ENCODE measurements at regions not wholly inside any gene's neighbourhood (a gene's known extent, or its start where the extent isn't known, plus 50 kb on each side); places are given as distances from the start of the nearest gene placed in this dataset.

- Histone ChIP-seq H3K27me3 (ENCODE audit: insufficient read depth, low read depth) (no peaks in the 10 kb centered on the region), H3K36me3 (ENCODE audit: insufficient read depth) (no peaks in the 10 kb centered on the region), H3K9ac (peak overlapping the region; percentile 28; the same call in 1 of the 2 replicates), H2AFZ (ENCODE audit: low read depth) (0 out of 2 replicates have a peak overlapping the region, but pooled peaks have one; percentile 38), H3K4me1 (ENCODE audit: low read depth, poor library complexity, severe bottlenecking) (peaks cover 60% of the 10 kb centered on the region), H3K4me3 (IDR thresholded peaks at IDR 0.05; ENCODE audit: insufficient read depth, low read depth, low read length) (no peak overlapping the region), H3K4me2 (peak overlapping the region; percentile 80), H3K27ac (peak overlapping the region; percentile 74), H3K79me2 (ENCODE audit: insufficient read depth, low read depth) (no peaks in the 10 kb centered on the region), H4K20me1 (ENCODE audit: insufficient read depth) (no peaks in the 10 kb centered on the region)
- no peak for TF ChIP-seq CTCF (conservative IDR thresholded peaks at IDR 0.05; ENCODE audit: low read depth, low read length)
Observed at GRCh38 chr21:14762327-14762726, 216.2 kb upstream of the SAMSN1 start.

- H3K79me2 ChIP-seq (ENCODE audit: insufficient read depth, low read depth), result no peaks in the 10 kb centered on the region
Observed at GRCh38 chr21:14759285-14759684, 213.2 kb upstream of the SAMSN1 start.

GRCh38 chr21:14758849-14759248, 212.7 kb upstream of the SAMSN1 start:
- Histone ChIP-seq H2AFZ (ENCODE audit: low read depth) (no peak overlapping the region), H3K4me1 (ENCODE audit: low read depth, poor library complexity, severe bottlenecking) (peaks cover 59% of the 10 kb centered on the region), H3K36me3 (ENCODE audit: insufficient read depth) (no peaks in the 10 kb centered on the region), H3K27me3 (ENCODE audit: insufficient read depth, low read depth) (no peaks in the 10 kb centered on the region), H3K9ac (no peak overlapping the region), H3K27ac (no peak overlapping the region), H3K79me2 (ENCODE audit: insufficient read depth, low read depth) (no peaks in the 10 kb centered on the region), H3K4me3 (IDR thresholded peaks at IDR 0.05; ENCODE audit: insufficient read depth, low read depth, low read length) (no peak overlapping the region), H4K20me1 (ENCODE audit: insufficient read depth) (no peaks in the 10 kb centered on the region), H3K4me2 (no peak overlapping the region)
- no peak for TF ChIP-seq CTCF (conservative IDR thresholded peaks at IDR 0.05; ENCODE audit: low read depth, low read length)

More at GRCh38 chr21:14759285-14759684, 213.2 kb upstream of the SAMSN1 start:
- peaks cover 59% of the 10 kb centered on the region for H3K4me1 ChIP-seq (ENCODE audit: low read depth, poor library complexity, severe bottlenecking)
- no peaks in the 10 kb centered on the region for H3K36me3 ChIP-seq (ENCODE audit: insufficient read depth)
- H3K9ac ChIP-seq, result no peak overlapping the region
- no peaks in the 10 kb centered on the region for H3K27me3 ChIP-seq (ENCODE audit: insufficient read depth, low read depth)
- H3K4me3 ChIP-seq (IDR thresholded peaks at IDR 0.05; ENCODE audit: insufficient read depth, low read depth, low read length), result no peak overlapping the region
- H4K20me1 ChIP-seq (ENCODE audit: insufficient read depth), result no peaks in the 10 kb centered on the region
- H2AFZ ChIP-seq (ENCODE audit: low read depth), result no peak overlapping the region
- no peak overlapping the region for H3K4me2 ChIP-seq
- TF ChIP-seq CTCF (conservative IDR thresholded peaks at IDR 0.05; ENCODE audit: low read depth, low read length), result no peak
- H3K27ac ChIP-seq, result no peak overlapping the region

- Histone ChIP-seq H3K4me1 (ENCODE audit: low read depth, poor library complexity, severe bottlenecking) (peaks cover 61% of the 10 kb centered on the region), H3K9ac (no peak overlapping the region), H2AFZ (ENCODE audit: low read depth) (no peak overlapping the region), H3K36me3 (ENCODE audit: insufficient read depth) (no peaks in the 10 kb centered on the region), H3K27ac (no peak overlapping the region), H3K4me2 (no peak overlapping the region), H3K27me3 (ENCODE audit: insufficient read depth, low read depth) (no peaks in the 10 kb centered on the region), H4K20me1 (ENCODE audit: insufficient read depth) (no peaks in the 10 kb centered on the region), H3K4me3 (IDR thresholded peaks at IDR 0.05; ENCODE audit: insufficient read depth, low read depth, low read length) (no peak overlapping the region), H3K79me2 (ENCODE audit: insufficient read depth, low read depth) (no peaks in the 10 kb centered on the region)
- no peak for TF ChIP-seq CTCF (conservative IDR thresholded peaks at IDR 0.05; ENCODE audit: low read depth, low read length)
Observed at GRCh38 chr21:14757533-14758327, 211.6 kb upstream of the SAMSN1 start.
